ENCODE measurements at regions not wholly inside any gene's neighbourhood (a gene's known extent, or its start where the extent isn't known, plus 50 kb on each side); places are given as distances from the start of the nearest gene placed in this dataset.
"Not testable (repeated sequence)": the region's sequence is repeated elsewhere in the genome, so short reads cannot be mapped to it uniquely, and the experiment has no call there.

GRCh38 chr1:196094821-196095220 lies 513.4 kb downstream of the KCNT2 start:
- intact Hi-C loops (cut with DNase I), result no loop called here
- no peak for DNase-seq (ENCODE audit: low spot score)

- DNase-seq (ENCODE audit: low spot score), result no peak
- intact Hi-C loops (cut with DNase I), result no loop called here
These were observed 516.7 kb downstream of the KCNT2 start for GRCh38 chr1:196091397-196092135.

GRCh38 chr1:196090226-196090625 lies 518.0 kb downstream of the KCNT2 start:
- DNase-seq (ENCODE audit: low spot score), result no peak
- intact Hi-C loops (cut with DNase I), result no loop called here

GRCh38 chr1:196088541-196088940 lies 519.7 kb downstream of the KCNT2 start:
- intact Hi-C loops (cut with DNase I), result no loop called here
- DNase-seq (ENCODE audit: low spot score), result no peak

- intact Hi-C loops (cut with DNase I), result no loop called here
- DNase-seq (ENCODE audit: low spot score), result no peak
These were observed 529.5 kb downstream of the KCNT2 start for GRCh38 chr1:196078691-196079090.

- no peak for DNase-seq (ENCODE audit: low spot score)
- intact Hi-C loops (cut with DNase I), result no loop called here
These were observed 532.6 kb downstream of the KCNT2 start for GRCh38 chr1:196075621-196076020.

GRCh38 chr1:196074182-196074581 lies 534.1 kb downstream of the KCNT2 start:
- no peak for DNase-seq (ENCODE audit: low spot score)
- intact Hi-C loops (cut with DNase I), result no loop called here

GRCh38 chr1:196071447-196071846 lies 536.8 kb downstream of the KCNT2 start:
- DNase-seq (ENCODE audit: low spot score), result no peak
- intact Hi-C loops (cut with DNase I), result no loop called here

- no peak for DNase-seq (ENCODE audit: low spot score)
- intact Hi-C loops (cut with DNase I), result no loop called here
These were observed 537.3 kb downstream of the KCNT2 start for GRCh38 chr1:196070940-196071339.

- DNase-seq (ENCODE audit: low spot score), result no peak
- intact Hi-C loops (cut with DNase I), result no loop called here
These were observed 544.3 kb downstream of the KCNT2 start for GRCh38 chr1:196063952-196064351.

- intact Hi-C loops (cut with DNase I), result no loop called here
- no peak for DNase-seq (ENCODE audit: low spot score)
These were observed 544.9 kb downstream of the KCNT2 start for GRCh38 chr1:196063294-196063693.

GRCh38 chr1:196060539-196060938 lies 547.7 kb downstream of the KCNT2 start:
- no peak for DNase-seq (ENCODE audit: low spot score)
- intact Hi-C loops (cut with DNase I), result no loop called here

- DNase-seq (ENCODE audit: low spot score), result no peak
- intact Hi-C loops (cut with DNase I), result no loop called here
These were observed 549.0 kb downstream of the KCNT2 start for GRCh38 chr1:196059210-196059609.

GRCh38 chr1:196056966-196057365 lies 551.3 kb downstream of the KCNT2 start:
- no peak for DNase-seq (ENCODE audit: low spot score)
- intact Hi-C loops (cut with DNase I), result no loop called here

- intact Hi-C loops (cut with DNase I), result no loop called here
- DNase-seq (ENCODE audit: low spot score), result no peak
These were observed 558.8 kb downstream of the KCNT2 start for GRCh38 chr1:196049407-196049806.

- intact Hi-C loops (cut with DNase I), result no loop called here
- no peak for DNase-seq (ENCODE audit: low spot score)
These were observed 565.0 kb downstream of the KCNT2 start for GRCh38 chr1:196043268-196043667.

- DNase-seq (ENCODE audit: low spot score), result no peak
- intact Hi-C loops (cut with DNase I), result no loop called here
These were observed 574.0 kb downstream of the KCNT2 start for GRCh38 chr1:196034080-196034706.

GRCh38 chr1:196031387-196031786 lies 576.9 kb downstream of the KCNT2 start:
- intact Hi-C loops (cut with DNase I); DNase-seq (ENCODE audit: low spot score): not testable (repeated sequence)

GRCh38 chr1:196030455-196030854 lies 577.8 kb downstream of the KCNT2 start:
- no peak for DNase-seq (ENCODE audit: low spot score)
- intact Hi-C loops (cut with DNase I), result no loop called here

- no peak for DNase-seq (ENCODE audit: low spot score)
- intact Hi-C loops (cut with DNase I), result no loop called here
These were observed 578.8 kb downstream of the KCNT2 start for GRCh38 chr1:196029410-196029809.

GRCh38 chr1:196027127-196027526 lies 581.1 kb downstream of the KCNT2 start:
- intact Hi-C loops (cut with DNase I), result no loop called here
- DNase-seq (ENCODE audit: low spot score), result no peak
